ENCODE measurements at regions not wholly inside any gene's neighbourhood (a gene's known extent, or its start where the extent isn't known, plus 50 kb on each side); places are given as distances from the start of the nearest gene placed in this dataset.

DNA sequence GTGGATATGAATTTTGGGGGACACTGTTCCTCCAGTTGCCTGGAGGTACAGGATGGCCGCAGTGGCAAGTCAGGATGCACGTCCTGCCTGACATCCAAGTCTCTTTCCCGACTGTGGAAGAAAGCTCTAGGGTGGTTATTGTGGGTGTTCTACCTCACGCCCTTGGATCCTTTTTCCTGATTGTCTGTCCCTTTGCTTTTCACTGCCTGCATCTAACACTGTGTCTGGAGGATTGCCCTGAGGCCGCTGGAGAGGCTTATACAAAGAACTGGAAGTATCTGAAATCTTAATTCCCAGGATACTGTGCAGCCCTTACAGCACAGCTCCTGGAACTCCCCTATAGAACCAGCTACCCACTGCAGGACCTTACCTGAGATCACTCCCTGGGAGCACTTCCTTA lies 250.5 kb downstream of the TFCP2L1 start:
- POLR2A ChIA-PET, result no interaction called here

DNA sequence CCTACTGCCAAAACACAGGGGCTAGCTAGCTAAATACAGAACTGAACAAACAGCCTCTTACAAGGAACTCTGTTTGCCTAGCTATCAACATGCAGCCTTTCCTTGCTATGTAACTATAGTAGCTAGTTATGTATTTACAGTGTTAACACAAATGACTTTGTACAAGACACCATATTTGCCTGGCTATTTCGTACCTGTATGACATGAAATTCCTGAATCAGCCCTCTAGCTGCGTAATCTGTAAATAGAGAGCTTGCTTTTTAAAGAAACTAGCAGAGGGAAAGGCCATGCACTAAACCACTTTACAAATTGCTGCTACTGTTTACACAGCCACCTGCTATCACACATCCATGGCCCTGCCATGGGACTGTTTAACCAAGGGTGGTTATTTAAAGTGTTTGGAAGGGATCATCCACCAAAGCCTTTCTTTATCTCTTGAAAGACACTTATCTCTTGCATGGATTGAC lies 248.7 kb downstream of the TFCP2L1 start:
- CTCF ChIA-PET, result no interaction called here

More for the DNA sequence above, 250.5 kb downstream of the TFCP2L1 start:
- Mint-ChIP-seq H3K4me1 (no peaks in the 10 kb centered on the region), H3K27me3 (peaks cover 1% of the 10 kb centered on the region), H3K36me3 (ENCODE audit: low read depth) (no peaks in the 10 kb centered on the region), H3K27ac (no peak overlapping the region), H3K9me3 (no peaks in the 10 kb centered on the region), H3K4me3 (no peak overlapping the region)
- intact Hi-C loops (cut with micrococcal nuclease), result no loop called here
- CTCF ChIA-PET, result no interaction called here
- DNase-seq (no peak), ATAC-seq (ENCODE audit: low read depth) (no peak)
- no peak for TF ChIP-seq CTCF (IDR thresholded peaks at IDR 0.05)

GRCh38 chr2:121037480-121037879 lies 247.5 kb downstream of the TFCP2L1 start:
- ATAC-seq (ENCODE audit: low read depth), result no peak
- no peak overlapping the region for H3K27ac Mint-ChIP-seq
- H3K9me3 Mint-ChIP-seq, result no peaks in the 10 kb centered on the region
- POLR2A ChIA-PET, result no interaction called here
- H3K36me3 Mint-ChIP-seq (ENCODE audit: low read depth), result no peaks in the 10 kb centered on the region
- no peaks in the 10 kb centered on the region for H3K27me3 Mint-ChIP-seq
- no peaks in the 10 kb centered on the region for H3K4me1 Mint-ChIP-seq
- CTCF ChIA-PET, result no interaction called here
- no peak for TF ChIP-seq CTCF (IDR thresholded peaks at IDR 0.05)
- no peak for DNase-seq
- H3K4me3 Mint-ChIP-seq, result no peak overlapping the region
- intact Hi-C loops (cut with micrococcal nuclease), result no loop called here

More for the DNA sequence above, 248.7 kb downstream of the TFCP2L1 start:
- Mint-ChIP-seq H3K9me3 (no peaks in the 10 kb centered on the region), H3K27ac (no peak overlapping the region), H3K4me3 (no peak overlapping the region), H3K4me1 (no peaks in the 10 kb centered on the region), H3K27me3 (no peaks in the 10 kb centered on the region), H3K36me3 (ENCODE audit: low read depth) (no peaks in the 10 kb centered on the region)
- DNase-seq (no peak), ATAC-seq (ENCODE audit: low read depth) (no peak)
- TF ChIP-seq CTCF (IDR thresholded peaks at IDR 0.05), result no peak
- intact Hi-C loops (cut with micrococcal nuclease), result no loop called here
- POLR2A ChIA-PET, result no interaction called here

- H3K9me3 Mint-ChIP-seq, result no peaks in the 10 kb centered on the region
- intact Hi-C loops (cut with micrococcal nuclease), result no loop called here
- ATAC-seq (ENCODE audit: low read depth) (no peak), DNase-seq (no peak)
- H3K36me3 Mint-ChIP-seq (ENCODE audit: low read depth), result no peaks in the 10 kb centered on the region
- H3K27ac Mint-ChIP-seq, result no peak overlapping the region
- ChIA-PET POLR2A (no interaction called here), CTCF (no interaction called here)
- no peaks in the 10 kb centered on the region for H3K4me1 Mint-ChIP-seq
- no peak overlapping the region for H3K4me3 Mint-ChIP-seq
- TF ChIP-seq CTCF (IDR thresholded peaks at IDR 0.05), result no peak
- no peaks in the 10 kb centered on the region for H3K27me3 Mint-ChIP-seq
Measured at GRCh38 chr2:121038031-121038430, 247.0 kb downstream of the TFCP2L1 start.

DNA sequence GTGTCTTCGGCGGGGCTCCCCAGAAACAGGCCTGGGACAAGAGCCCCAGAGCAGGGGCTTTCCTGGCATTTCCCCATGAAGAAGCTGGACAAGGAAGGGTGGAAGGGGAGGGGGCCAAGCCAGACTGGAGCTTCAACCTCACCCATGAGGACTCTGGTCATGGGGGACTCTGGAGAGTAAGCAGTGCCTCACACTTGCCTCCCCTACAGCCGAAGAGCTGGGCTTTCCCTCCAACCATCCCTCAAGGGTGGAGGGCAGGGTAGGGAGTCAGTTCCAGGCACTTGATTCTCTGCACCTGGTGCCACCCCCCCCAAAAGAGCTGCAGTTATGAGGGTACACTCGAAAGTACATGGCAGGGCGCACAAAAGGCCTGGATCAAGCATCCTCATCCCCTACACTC lies 246.6 kb downstream of the TFCP2L1 start:
- CTCF ChIA-PET, result no interaction called here
- no peak overlapping the region for H3K27ac Mint-ChIP-seq
- H3K4me3 Mint-ChIP-seq, result no peak overlapping the region
- no peaks in the 10 kb centered on the region for H3K36me3 Mint-ChIP-seq (ENCODE audit: low read depth)
- no peak for TF ChIP-seq CTCF (IDR thresholded peaks at IDR 0.05)
- no peak for DNase-seq
- POLR2A ChIA-PET, result no interaction called here
- no peaks in the 10 kb centered on the region for H3K9me3 Mint-ChIP-seq
- H3K4me1 Mint-ChIP-seq, result no peaks in the 10 kb centered on the region
- intact Hi-C loops (cut with micrococcal nuclease), result no loop called here
- ATAC-seq (ENCODE audit: low read depth), result no peak
- no peaks in the 10 kb centered on the region for H3K27me3 Mint-ChIP-seq
